ENCODE measurements at regions not wholly inside any gene's neighbourhood (a gene's known extent, or its start where the extent isn't known, plus 50 kb on each side); places are given as distances from the start of the nearest gene placed in this dataset.

DNA sequence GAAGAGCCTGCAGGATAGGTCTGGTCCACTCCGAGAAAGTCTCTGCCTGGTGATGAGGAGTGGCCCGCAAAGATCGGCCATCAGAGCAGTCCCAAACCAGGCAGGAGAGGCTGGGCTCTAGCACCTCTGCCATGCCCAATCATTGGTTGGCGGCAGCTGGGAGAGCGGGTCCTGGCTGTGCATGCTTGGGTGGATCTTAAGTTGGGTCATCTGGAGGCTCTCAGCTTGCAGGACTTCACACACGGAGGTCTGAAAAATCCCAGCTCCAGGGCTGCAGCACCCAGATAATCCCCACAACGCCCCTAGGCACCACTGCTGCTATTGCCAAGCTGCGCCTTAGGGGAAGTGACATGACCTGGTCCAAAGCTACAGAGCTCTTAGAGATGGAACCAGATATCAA lies 766.7 kb upstream of the TBX3 start:
- Histone ChIP-seq H3K9ac (replicated peaks; ENCODE audit: extremely low read depth, insufficient read depth, low read length) (no peak overlapping the region), H3K4me2 (ENCODE audit: insufficient read depth, low read length) (no peak overlapping the region), H3K27ac (ENCODE audit: insufficient read depth, low read depth, low read length) (no peak overlapping the region), H2AFZ (ENCODE audit: low read depth, low read length) (no peak overlapping the region), H3K27me3 (ENCODE audit: control insufficient read depth in 2 of 2, insufficient read depth in 2 of 2, low read length in 2 of 2) (no peaks in the 10 kb centered on the region), H3K79me2 (ENCODE audit: control insufficient read depth, insufficient read depth, low read length) (no peaks in the 10 kb centered on the region), H4K20me1 (replicated peaks; ENCODE audit: control insufficient read depth, extremely low read depth, insufficient read depth, low read length) (no peaks in the 10 kb centered on the region), H3K9me1 (replicated peaks; ENCODE audit: control insufficient read depth, extremely low read depth, insufficient read depth, low read length) (no peaks in the 10 kb centered on the region), H3K9me3 (replicated peaks; ENCODE audit: control insufficient read depth, insufficient read depth, low read length) (no peaks in the 10 kb centered on the region), H3K4me1 (ENCODE audit: control insufficient read depth, extremely low read depth, insufficient read depth, low read length) (no peaks in the 10 kb centered on the region), H3K4me3 (replicated peaks in 1 of 3; ENCODE audit: insufficient read depth in 1 of 3, low read depth in 1 of 3, low read length in 3 of 3) (no peak overlapping the region), H3K36me3 (ENCODE audit: control insufficient read depth in 2 of 2, extremely low read depth in 1 of 2, insufficient read depth in 2 of 2, low read length in 2 of 2) (no peaks in the 10 kb centered on the region)
- intact Hi-C loops (cut with micrococcal nuclease): no loop called here
- DNase-seq (ENCODE audit: low read depth, low spot score) (no peak), FAIRE-seq (no peak)
- dilution Hi-C loops (cut with MboI; ENCODE audit: extremely low pct_ligation_motif_present, low sequenced_read_pairs): no loop called here
- TF ChIP-seq MAX (IDR thresholded peaks at IDR 0.05; ENCODE audit: insufficient read depth, insufficient read length) (no peak), POLR2AphosphoS5 (IDR thresholded peaks at IDR 0.05; ENCODE audit: insufficient read depth, low read depth, low read length) (no peak), FOS (IDR thresholded peaks at IDR 0.05; ENCODE audit: borderline replicate concordance, insufficient read depth, low read length) (no peak), POLR2A (IDR thresholded peaks at IDR 0.05; ENCODE audit: low read depth, low read length) (no peak), EZH2 (IDR thresholded peaks at IDR 0.05; ENCODE audit: borderline replicate concordance, low read depth, low read length, severe bottlenecking) (no peak), MYC (IDR thresholded peaks at IDR 0.05; ENCODE audit: low read depth, low read length) (no peak), GATA2 (IDR thresholded peaks at IDR 0.05; ENCODE audit: insufficient read depth, insufficient read length, low read depth, low read length) (no peak), JUN (IDR thresholded peaks at IDR 0.05; ENCODE audit: borderline replicate concordance, insufficient read depth, insufficient read length, low read depth) (no peak)
- TF ChIP-seq, protein P1, sequence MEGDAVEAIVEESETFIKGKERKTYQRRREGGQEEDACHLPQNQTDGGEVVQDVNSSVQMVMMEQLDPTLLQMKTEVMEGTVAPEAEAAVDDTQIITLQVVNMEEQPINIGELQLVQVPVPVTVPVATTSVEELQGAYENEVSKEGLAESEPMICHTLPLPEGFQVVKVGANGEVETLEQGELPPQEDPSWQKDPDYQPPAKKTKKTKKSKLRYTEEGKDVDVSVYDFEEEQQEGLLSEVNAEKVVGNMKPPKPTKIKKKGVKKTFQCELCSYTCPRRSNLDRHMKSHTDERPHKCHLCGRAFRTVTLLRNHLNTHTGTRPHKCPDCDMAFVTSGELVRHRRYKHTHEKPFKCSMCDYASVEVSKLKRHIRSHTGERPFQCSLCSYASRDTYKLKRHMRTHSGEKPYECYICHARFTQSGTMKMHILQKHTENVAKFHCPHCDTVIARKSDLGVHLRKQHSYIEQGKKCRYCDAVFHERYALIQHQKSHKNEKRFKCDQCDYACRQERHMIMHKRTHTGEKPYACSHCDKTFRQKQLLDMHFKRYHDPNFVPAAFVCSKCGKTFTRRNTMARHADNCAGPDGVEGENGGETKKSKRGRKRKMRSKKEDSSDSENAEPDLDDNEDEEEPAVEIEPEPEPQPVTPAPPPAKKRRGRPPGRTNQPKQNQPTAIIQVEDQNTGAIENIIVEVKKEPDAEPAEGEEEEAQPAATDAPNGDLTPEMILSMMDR (IDR thresholded peaks at IDR 0.05; ENCODE audit: extremely low read depth in 1 of 2, insufficient read depth in 1 of 2, low read depth in 1 of 2, low read length in 2 of 2): no peak
- ChIA-PET POLR2A (no interaction called here), CTCF (no interaction called here)
- no TSS peak for BruUV-seq (replicated peaks)

All from endothelial cell of umbilical vein (primary cell).